GM21528 (cell line): ENCODE measurements at regions not wholly inside any gene's neighbourhood (a gene's known extent, or its start where the extent isn't known, plus 50 kb on each side); places are given as distances from the start of the nearest gene placed in this dataset.
"Not testable (repeated sequence)": the region's sequence is repeated elsewhere in the genome, so short reads cannot be mapped to it uniquely, and the experiment has no call there.

ENCODE experiments used
- ATAC-seq: cut with Tn5 transposase; IDR thresholded peaks from one replicate; pipeline ENCODE4 v1.9.1; 2021; ENCODE audit warnings: mild to moderate bottlenecking, moderate library complexity; ENCODE audit not compliant: unreplicated experiment, low FRiP score

DNA sequence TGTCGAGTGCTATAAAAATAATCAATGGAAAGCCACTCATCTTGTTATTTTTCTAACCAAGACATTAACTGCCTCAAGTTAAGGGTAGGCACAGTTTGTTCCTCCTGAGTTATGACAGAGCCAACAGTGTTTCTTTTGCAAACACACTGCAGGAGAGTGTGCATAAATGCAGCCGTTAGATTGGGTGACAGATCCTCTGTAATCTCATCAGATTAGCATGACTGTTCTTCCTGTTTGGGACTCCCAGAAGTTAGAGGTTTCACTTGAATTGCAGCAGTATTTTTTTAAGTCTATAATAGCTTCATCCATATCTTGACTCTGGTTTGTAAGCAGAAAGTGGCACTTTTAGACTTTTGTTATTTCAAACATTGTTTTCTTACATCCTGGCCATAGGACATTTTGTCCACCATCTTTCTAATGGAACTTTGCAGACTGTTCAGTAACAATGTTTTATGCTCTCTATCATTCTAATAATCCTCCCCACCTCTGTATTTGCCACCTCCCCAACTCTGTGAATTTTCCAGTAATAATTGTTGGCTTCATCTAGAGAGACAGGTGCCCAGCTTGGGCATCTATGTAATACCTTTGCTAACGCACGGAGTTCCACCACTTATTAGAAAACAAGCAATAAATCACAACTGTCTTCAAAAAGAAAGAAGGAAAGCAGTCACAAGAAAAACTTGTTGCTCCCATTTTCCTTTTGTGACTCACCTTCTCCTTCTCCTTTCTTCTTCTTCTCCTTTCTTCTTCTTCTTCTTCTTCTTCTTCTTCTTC is 560.0 kb downstream of the ADCYAP1 start:
- ATAC-seq: no peak

DNA sequence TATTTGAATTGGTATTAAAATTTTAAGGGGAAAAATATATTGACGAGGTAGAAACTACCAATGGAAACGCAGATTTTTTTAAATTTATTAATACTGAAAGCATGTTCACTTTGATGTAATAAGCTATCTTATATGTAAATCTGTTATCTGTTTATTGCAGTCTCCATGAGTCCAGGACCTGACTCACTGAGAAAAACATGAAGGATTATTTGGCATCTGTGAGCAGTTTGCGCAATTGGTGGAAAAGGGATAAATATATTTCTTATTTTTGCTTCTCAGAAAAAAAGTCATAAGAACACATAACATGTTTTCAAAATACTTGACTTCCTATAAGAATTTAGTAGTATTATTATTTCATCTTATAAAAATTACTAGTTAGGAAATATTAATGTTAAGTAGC is 561.4 kb downstream of the ADCYAP1 start:
- ATAC-seq: no peak

DNA sequence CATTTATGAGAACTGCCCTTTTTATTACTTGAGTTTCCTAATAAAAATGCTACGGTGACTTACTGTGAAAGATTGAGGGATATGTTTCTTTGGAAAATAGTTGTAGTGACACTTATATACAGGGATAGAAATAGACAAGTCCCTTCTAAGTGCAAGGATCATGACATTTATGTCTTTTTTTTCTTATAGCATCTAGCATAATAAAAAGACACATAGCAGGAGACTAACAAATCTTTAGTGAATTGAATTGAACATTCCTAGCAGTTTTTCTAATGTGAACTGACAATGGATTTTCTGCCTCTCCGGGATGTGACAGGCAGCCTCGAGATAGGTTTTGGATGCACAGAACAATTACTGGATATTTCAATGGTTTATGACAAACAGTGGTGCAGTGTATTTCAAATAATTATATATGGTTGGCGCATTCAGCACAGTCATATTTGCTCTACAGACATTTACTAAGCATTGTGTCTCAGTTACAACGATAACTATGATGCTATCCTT is 562.8 kb downstream of the ADCYAP1 start:
- ATAC-seq: no peak

DNA sequence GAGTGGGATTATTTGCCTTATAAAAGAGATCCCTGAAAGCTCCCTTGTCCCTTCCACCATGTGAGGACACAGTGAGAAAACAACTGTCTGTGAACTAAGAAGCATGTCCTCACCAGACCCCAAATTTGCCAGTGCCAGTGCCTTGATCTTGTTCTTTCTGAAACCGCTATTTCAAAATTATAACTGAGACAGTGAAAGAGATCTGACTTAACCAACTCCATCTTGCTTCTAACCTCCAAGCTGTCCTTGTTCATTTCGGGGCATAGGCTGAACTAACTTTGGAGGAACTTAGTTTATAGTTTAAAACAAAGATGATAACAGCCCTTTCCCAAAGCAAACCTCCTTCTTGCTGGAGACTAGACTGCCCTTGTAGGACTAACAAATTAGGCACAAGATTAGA is 563.9 kb downstream of the ADCYAP1 start:
- no peak for ATAC-seq

DNA sequence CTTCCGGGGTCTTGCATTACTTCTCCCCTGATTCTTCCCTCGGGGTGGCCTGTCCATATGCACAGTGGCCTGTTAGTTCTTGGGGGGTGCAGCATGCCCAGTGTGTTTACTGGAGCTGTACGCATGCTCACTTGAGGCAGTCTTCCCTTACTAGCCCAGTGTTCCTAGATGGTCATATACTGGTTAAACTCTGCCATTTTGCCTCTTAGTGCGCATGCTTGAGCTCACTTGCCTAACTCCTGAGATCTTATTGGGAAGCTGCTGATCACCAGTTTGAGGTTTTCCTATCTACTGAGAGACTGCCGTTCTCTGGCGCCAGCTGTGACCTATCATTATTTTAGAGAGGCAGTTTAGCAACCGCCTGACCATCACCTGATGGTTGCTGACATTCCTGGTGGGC is 571.2 kb downstream of the ADCYAP1 start:
- no peak for ATAC-seq

DNA sequence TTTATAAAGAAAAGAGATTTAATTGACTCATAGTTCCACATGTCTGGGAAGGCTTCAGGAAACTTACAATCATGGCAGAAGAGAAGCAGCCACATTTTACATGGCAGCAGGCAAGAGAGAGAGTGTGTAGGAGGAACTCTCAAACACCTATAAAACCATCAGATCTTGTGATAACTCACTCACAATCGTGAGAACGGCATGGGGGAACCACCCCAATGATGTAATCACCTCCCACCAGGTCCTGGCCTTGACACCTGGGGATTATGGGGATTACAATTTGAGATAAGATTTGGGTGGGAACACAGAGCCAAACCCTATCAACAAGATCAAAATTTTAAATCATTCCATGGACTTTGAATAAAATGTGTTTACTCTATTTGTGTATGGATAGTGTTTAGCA is 575.6 kb downstream of the ADCYAP1 start:
- ATAC-seq: no peak

DNA sequence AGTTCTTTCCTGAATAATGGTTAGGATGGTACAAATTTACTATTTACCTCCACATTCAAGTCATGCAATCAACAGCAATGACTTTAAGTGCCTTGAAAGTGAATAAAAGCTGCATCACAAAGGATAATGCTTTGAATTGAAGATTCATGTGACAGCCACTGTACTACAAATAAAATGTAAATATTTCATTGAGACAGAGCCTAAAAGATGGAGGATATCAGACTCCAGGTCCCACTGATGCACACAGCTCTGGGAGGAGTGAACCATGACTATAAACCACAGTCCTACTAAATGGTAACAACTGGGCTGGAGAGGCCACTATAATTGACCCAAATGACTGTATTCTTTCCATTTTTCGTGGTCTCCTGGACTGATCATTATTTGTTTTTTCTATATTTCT is 576.9 kb downstream of the ADCYAP1 start:
- no peak for ATAC-seq

DNA sequence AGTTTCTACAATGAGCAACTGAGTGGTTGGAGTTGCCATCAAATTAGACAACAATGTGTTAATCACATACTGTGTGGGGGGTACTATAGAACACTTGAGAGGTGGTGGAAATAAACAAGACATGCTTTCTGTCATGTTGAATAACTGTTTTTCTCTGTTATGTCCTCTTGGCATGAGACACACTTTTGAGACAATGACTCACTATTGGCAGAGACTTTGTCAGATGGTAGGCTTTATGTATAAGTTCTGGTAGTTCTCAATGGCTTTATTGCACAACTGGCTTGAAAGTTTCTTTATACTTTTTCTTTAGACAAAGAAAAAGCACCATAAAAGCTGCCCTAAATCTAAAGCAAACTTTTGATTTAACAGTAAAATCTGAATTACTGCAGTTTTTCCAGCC is 578.7 kb downstream of the ADCYAP1 start:
- ATAC-seq: no peak

DNA sequence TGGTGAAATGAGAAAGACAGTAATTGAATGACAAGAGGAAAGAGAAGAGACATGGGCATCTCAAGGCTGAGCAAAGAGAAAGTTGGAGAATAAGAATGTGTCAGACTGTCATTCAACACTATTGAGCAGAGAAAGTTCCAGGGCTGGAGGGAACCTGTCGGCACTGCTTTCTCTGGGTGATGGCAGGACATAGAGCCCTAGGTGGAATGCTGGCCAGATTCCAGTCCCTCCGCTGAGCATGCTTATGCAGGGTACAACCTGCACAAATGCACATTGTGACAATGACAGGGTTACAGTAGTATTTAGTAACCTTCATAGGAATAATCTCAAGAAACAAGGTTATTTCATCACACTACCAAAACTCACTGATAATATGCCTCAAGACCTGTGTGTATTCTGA is 582.8 kb downstream of the ADCYAP1 start:
- ATAC-seq: no peak

DNA sequence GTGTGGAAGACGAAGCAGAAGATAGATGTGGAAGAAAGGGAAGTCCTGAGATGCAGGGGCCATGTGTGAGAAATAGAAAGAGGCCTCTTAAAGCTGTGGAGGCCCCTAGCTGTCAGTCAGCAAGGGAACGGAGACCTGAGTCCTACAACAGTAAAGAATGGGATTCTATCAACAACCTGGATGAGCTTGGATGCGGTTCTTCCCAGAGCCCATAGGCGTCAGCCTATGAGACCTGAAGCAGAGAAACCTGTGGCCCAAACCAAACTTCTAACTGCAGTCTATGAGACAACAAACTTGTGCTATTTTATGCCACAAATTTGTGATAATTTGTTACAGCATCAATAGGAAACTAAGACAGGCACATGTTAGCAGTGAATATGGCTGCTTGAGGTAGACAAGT is 583.7 kb downstream of the ADCYAP1 start:
- no peak for ATAC-seq

DNA sequence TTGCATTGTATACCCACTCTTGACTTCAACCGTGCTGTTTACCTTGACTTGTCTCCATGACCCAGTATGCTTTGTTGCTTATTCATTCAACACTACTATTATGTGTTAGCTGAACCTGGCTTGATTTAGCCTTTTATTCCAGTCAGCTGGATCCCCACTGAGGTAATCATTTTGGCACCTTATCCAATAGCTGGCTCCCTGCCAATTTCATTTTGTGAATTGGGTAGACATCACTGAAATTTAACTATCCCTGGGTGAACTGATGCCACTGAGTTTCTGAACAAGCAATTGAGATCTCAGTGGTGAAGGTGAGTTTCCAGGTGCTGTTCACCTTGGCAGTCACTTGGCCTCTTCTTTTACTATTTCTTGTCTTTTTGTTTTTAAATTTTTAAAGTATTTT is 584.3 kb downstream of the ADCYAP1 start:
- ATAC-seq: no peak

DNA sequence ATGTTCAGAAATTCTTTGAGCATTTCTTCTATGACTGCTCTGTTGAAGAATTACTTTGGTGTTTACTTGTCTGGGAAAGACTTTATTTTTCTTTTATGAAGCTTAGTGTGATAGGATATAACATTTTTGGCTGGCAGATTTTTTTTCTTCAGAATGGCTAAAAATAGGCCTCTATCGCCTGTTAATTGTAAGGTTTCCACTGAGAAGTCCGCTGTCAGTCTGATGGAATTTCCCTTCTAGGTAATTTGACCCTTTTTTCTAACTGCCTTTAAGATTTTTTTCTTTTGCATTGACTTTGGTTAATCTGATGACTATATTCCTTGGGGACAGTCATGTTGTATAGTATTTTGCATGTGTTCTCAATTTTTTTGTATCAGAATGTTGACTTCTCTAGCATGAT is 590.7 kb downstream of the ADCYAP1 start:
- ATAC-seq: no peak

DNA sequence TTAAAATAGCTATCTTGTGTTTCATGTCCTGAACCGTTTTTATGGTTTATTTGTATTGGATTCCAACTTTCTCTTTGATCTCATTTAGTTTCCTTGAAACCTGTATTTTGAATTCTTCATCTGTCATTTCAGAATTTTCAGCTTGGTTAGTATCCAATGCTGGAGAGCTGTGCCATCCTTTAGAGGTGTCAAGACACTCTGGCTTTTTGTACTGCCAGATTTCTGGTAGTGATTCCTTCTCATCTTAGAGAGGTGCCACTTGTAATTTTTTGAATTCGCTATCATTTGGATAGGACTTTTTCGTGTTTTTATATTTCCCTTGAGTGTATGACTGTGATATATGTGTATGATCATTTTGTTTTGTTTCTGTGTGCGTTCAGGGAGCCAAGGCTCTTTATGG is 591.4 kb downstream of the ADCYAP1 start:
- ATAC-seq: no peak

DNA sequence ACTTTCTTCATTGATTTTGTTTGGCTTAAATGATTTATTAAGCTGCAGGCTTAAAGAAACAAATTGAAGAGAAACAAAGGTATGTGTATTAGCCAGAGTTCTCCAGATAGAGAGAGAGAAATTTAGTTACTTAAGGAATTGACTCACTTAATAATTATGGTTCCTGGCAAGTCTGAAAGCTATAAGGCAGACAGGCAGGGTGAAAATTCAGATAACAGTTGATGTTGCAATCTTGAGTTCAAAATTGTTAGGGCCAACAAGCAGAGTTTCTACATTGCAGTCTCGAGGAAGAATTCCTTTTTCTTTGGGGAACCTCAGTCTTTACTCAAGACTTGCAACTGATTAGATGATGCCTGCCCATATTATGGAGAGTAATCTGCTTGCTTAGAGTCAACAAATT is 593.5 kb downstream of the ADCYAP1 start:
- no peak for ATAC-seq

DNA sequence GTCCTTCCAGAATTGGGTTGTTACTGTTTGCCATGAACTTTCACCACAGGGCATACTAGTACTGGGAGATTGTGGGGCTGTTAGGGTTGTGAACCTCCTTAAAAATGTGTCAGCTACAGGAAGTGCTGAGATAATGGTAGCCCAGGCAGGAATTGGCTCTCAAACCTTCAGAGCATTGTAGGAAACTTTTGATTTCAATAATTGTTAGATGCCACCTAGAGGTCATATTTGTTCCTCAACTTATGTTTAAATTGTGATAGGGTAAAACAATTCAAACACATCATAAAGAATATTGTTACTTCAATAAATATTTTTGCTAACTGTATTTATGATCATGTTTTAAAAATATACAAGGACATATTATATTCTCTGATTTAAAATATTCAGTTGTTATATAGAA is 594.6 kb downstream of the ADCYAP1 start:
- no peak for ATAC-seq

DNA sequence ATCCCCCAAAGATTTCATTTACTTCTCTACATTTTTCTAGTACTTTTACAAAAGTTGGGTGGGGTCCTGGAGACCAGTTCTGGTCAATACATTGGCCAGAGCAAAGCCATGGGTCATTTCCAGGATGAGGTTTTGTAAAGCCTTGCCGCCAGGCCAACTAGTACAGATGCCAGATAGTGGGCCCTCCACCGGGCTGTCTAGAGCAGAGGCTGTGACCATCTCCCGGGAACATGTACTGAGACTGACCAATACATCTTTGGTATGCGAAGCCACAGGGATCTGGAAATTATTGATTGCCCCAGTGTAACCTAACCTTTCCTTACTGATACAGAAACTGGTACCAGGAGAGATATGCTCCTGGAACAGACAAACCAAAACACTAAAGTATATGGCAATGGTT is 599.2 kb downstream of the ADCYAP1 start:
- ATAC-seq: no peak

DNA sequence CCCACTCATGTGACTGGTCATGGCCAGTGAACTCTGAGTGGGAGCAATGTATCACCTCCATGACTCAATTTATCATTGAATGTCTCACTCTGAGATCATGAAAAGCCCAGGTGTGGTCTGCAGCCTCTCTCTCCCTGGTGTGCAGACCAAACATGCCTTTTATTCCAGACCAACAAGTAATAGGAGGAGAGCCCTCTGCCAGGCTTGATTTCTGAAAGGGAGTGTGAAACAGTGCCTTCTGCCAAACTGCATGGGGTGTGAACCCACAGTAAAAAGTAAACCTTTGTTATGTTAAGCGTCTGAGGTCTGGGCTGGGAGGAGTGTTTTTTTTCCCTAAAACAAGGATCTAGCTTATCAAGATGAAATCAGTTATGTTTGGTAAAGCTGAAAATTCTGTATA is 601.2 kb downstream of the ADCYAP1 start:
- no peak for ATAC-seq

DNA sequence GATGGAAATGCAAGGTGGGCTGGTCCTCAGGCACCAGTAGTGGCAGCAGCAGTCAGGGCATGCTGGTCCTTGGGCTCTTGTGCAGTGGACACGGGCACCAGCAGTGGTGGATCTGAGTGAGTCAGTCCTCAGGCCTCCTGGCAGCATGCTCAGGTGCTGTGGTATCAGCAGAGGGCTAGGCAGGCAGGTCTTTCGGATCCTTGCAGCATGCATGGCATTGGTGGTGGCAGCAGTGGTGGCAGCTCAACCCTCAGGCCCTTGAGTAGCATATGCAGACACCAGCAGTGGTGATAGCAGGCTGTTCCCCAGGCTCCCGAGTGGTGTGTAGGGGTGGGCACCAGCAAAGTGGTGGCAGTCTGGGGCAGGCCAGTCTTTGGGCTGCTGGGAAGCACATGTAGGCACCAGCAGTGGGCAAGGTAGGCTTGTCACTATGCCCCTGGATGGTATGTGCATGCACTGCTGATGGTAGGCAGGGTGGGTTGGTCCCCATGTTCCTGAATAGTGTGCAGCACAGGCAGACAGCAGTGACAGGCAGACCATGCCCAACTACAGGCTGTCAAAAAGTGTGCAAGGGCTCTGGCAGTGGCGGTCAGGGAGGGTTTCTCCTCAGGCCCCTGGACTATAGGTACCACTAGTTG is 606.0 kb downstream of the ADCYAP1 start:
- ATAC-seq: no peak

DNA sequence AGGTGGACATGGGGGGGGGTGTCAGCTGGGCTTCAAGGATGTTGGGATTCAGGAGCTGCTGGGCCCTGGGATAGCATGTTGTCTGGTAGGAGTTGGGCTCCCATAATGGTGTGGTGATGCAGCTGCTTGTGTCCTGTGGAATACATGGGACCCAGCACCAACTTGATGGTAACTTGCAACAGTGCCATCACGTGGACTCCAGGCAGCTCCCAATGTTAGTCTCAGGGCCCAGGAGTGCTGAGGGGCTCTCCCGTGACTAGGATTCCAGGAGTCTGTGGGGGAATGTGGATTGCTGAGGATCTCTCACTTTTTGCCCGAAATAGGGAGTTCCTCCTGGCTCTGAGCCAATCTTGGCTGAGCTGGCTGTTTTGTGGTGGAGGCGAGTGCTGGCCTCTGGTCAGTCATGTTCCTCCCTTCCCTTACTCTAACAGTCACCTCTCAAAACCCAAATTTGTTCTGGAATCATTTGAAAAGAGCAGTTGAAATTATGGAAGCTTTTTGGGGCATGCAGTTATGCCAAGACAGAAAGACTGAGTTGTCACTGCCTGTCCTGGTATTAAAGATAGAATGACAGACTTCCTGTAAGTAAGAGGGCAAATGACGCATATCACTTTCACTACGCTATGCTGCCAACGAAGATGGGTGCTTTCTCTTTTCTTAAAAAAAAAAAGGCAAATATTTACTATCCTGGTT is 607.1 kb downstream of the ADCYAP1 start:
- ATAC-seq: no peak

DNA sequence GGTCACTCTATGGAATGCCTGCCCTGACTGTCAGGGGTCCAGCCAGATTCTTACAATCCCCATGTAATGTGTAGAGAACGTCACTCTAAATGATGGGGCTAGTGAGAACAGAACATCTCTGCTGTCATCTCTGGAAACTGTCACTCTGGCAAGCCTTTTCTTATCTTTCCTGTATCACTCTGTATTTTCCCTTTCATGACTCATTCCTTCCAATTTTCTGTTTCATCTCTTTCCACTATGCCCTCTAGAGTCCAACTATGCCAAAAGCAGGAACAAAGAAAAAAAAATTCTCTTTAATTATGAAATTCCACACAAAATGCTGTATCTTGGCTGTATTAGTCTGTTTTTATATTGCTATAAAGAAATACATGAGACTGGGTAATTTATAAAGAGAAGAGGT is 608.8 kb downstream of the ADCYAP1 start:
- no peak for ATAC-seq

DNA sequence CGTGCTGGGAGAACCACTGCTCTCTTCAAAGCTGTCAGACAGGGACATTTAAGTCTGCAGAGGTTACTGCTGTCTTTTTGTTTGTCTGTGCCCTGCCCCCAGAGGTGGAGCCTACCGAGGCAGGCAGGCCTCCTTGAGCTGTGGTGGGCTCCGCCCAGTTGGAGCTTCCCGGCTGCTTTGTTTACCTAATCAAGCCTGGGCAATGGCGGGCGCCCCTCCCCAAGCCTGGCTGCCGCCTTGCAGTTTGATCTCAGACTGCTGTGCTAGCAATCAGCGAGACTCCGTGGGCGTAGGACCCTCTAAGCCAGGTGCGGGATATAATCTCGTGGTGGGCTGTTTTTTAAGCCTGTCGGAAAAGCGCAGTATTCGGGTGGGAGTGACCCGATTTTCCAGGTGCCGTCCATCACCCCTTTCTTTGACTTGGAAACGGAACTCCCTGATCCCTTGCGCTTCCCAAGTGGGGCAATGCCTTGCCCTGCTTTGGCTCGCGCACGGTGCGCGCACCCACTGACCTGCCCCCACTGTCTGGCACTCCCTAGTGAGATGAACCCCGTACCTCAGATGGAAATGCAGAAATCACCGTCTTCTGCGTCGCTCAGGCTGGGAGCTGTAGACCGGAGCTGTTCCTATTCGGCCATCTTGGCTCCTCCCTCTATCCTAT is 617.0 kb downstream of the ADCYAP1 start:
- not testable (repeated sequence) for ATAC-seq
